Activated naive CD4-positive, alpha-beta T cell treated with anti-CD3 and anti-CD28 coated beads, Interleukin-2, amount 50 U/mL, for 16 hours (primary cell): ENCODE measurements at regions not wholly inside any gene's neighbourhood (a gene's known extent, or its start where the extent isn't known, plus 50 kb on each side); places are given as distances from the start of the nearest gene placed in this dataset.

Source experiments
- DNase-seq: peaks from one replicate; pipeline ENCODE4 v3.0.0-alpha.2; 2020

GRCh38 chr7:136229790-136230189 lies 252.6 kb upstream of the MTPN start:
- no peak for DNase-seq

GRCh38 chr7:136228171-136228570 lies 251.0 kb upstream of the MTPN start:
- DNase-seq: no peak

GRCh38 chr7:136214356-136214755 lies 237.2 kb upstream of the MTPN start:
- DNase-seq: no peak

- no peak for DNase-seq
These were observed 235.9 kb upstream of the MTPN start for GRCh38 chr7:136213012-136213411.

GRCh38 chr7:136210664-136211063 lies 233.5 kb upstream of the MTPN start:
- DNase-seq: no peak

GRCh38 chr7:136210079-136210478 lies 232.9 kb upstream of the MTPN start:
- no peak for DNase-seq

- DNase-seq: no peak
These were observed 228.8 kb upstream of the MTPN start for GRCh38 chr7:136205956-136206355.

GRCh38 chr7:136198168-136198567 lies 221.0 kb upstream of the MTPN start:
- no peak for DNase-seq

GRCh38 chr7:136194878-136195277 lies 217.7 kb upstream of the MTPN start:
- no peak for DNase-seq

- DNase-seq: no peak
These were observed 216.8 kb upstream of the MTPN start for GRCh38 chr7:136193940-136194339.

GRCh38 chr7:136189506-136189998 lies 212.4 kb upstream of the MTPN start:
- DNase-seq: no peak

- DNase-seq: no peak
These were observed 209.1 kb upstream of the MTPN start for GRCh38 chr7:136186281-136186680.

GRCh38 chr7:136184719-136185118 lies 207.6 kb upstream of the MTPN start:
- no peak for DNase-seq

GRCh38 chr7:136183981-136184380 lies 206.8 kb upstream of the MTPN start:
- DNase-seq: no peak

- no peak for DNase-seq
These were observed 203.8 kb upstream of the MTPN start for GRCh38 chr7:136180984-136181383.

GRCh38 chr7:136179851-136180721 lies 202.9 kb upstream of the MTPN start:
- no peak for DNase-seq

GRCh38 chr7:136179154-136179553 lies 202.0 kb upstream of the MTPN start:
- no peak for DNase-seq

GRCh38 chr7:136174477-136175125 lies 197.4 kb upstream of the MTPN start:
- no peak for DNase-seq

GRCh38 chr7:136173874-136174273 lies 196.7 kb upstream of the MTPN start:
- DNase-seq: no peak

- DNase-seq: no peak
These were observed 194.1 kb upstream of the MTPN start for GRCh38 chr7:136171233-136171632.

- DNase-seq: no peak
These were observed 191.7 kb upstream of the MTPN start for GRCh38 chr7:136168821-136169220.

GRCh38 chr7:136167991-136168390 lies 190.8 kb upstream of the MTPN start:
- no peak for DNase-seq

GRCh38 chr7:136166521-136166920 lies 189.4 kb upstream of the MTPN start:
- no peak for DNase-seq

GRCh38 chr7:136163340-136163801 lies 186.2 kb upstream of the MTPN start:
- DNase-seq: no peak
